H7 (cell line): ENCODE measurements at regions not wholly inside any gene's neighbourhood (a gene's known extent, or its start where the extent isn't known, plus 50 kb on each side); places are given as distances from the start of the nearest gene placed in this dataset.
"Not testable (repeated sequence)": the region's sequence is repeated elsewhere in the genome, so short reads cannot be mapped to it uniquely, and the experiment has no call there.

ENCODE experiments used
- DNase-seq: peaks from one replicate; pipeline ENCODE4 v3.0.0; 2012
- H3K27me3 ChIP-seq: 2 replicates; pipeline ENCODE4 v1.6.0; 2011; ENCODE audit warnings: mild to moderate bottlenecking, low read length; ENCODE audit not compliant: control insufficient read depth, insufficient read depth
- H3K36me3 ChIP-seq: replicated peaks from 2 replicates; pipeline ENCODE4 v1.5.1; 2011; ENCODE audit warnings: low read length; ENCODE audit not compliant: control insufficient read depth, insufficient read depth
- H3K4me3 ChIP-seq: 2 replicates; pipeline ENCODE4 v1.5.1; 2011; ENCODE audit warnings: low read depth, mild to moderate bottlenecking, control low read depth, low read length, moderate library complexity; ENCODE audit not compliant: insufficient read depth

GRCh38 chr3:176655404-176656094 is 541.7 kb downstream of the TBL1XR1 start:
- DNase-seq, result no peak
- Histone ChIP-seq H3K36me3 (no peaks in the 10 kb centered on the region), H3K27me3 (no peaks in the 10 kb centered on the region), H3K4me3 (no peak overlapping the region)

- DNase-seq, result no peak
- Histone ChIP-seq H3K4me3 (no peak overlapping the region), H3K27me3 (no peaks in the 10 kb centered on the region), H3K36me3 (no peaks in the 10 kb centered on the region)
Measured at GRCh38 chr3:176651622-176652021, 545.7 kb downstream of the TBL1XR1 start.

- Histone ChIP-seq H3K36me3 (no peaks in the 10 kb centered on the region), H3K27me3 (no peaks in the 10 kb centered on the region), H3K4me3 (no peak overlapping the region)
- no peak for DNase-seq
Measured at GRCh38 chr3:176650478-176650877, 546.8 kb downstream of the TBL1XR1 start.

- Histone ChIP-seq H3K36me3 (no peaks in the 10 kb centered on the region), H3K4me3 (no peak overlapping the region), H3K27me3 (no peaks in the 10 kb centered on the region)
- no peak for DNase-seq
Measured at GRCh38 chr3:176647987-176648386, 549.3 kb downstream of the TBL1XR1 start.

GRCh38 chr3:176633511-176633910 is 563.8 kb downstream of the TBL1XR1 start:
- DNase-seq, result peak; percentile 22
- Histone ChIP-seq H3K36me3 (no peaks in the 10 kb centered on the region), H3K4me3 (no peak overlapping the region)

GRCh38 chr3:176632925-176633324 is 564.4 kb downstream of the TBL1XR1 start:
- Histone ChIP-seq H3K36me3 (no peaks in the 10 kb centered on the region), H3K27me3 (no peaks in the 10 kb centered on the region), H3K4me3 (no peak overlapping the region)
- no peak for DNase-seq

More at GRCh38 chr3:176633511-176633910, 563.8 kb downstream of the TBL1XR1 start:
- no peaks in the 10 kb centered on the region for H3K27me3 ChIP-seq

GRCh38 chr3:176631165-176631564 is 566.1 kb downstream of the TBL1XR1 start:
- DNase-seq, result no peak
- H3K36me3 ChIP-seq, result no peaks in the 10 kb centered on the region
- H3K4me3 ChIP-seq, result no peak overlapping the region
- no peaks in the 10 kb centered on the region for H3K27me3 ChIP-seq

- no peaks in the 10 kb centered on the region for H3K27me3 ChIP-seq
- no peak for DNase-seq
- H3K36me3 ChIP-seq, result no peaks in the 10 kb centered on the region
- H3K4me3 ChIP-seq, result no peak overlapping the region
Measured at GRCh38 chr3:176628101-176628639, 569.1 kb downstream of the TBL1XR1 start.

GRCh38 chr3:176623468-176624150 is 573.7 kb downstream of the TBL1XR1 start:
- Histone ChIP-seq H3K4me3 (no peak overlapping the region), H3K27me3 (no peaks in the 10 kb centered on the region), H3K36me3 (no peaks in the 10 kb centered on the region)
- no peak for DNase-seq

GRCh38 chr3:176619833-176620232 is 577.4 kb downstream of the TBL1XR1 start:
- DNase-seq, result no peak
- H3K4me3 ChIP-seq, result no peak overlapping the region
- no peaks in the 10 kb centered on the region for H3K36me3 ChIP-seq
- no peaks in the 10 kb centered on the region for H3K27me3 ChIP-seq

- no peak for DNase-seq
- H3K27me3 ChIP-seq, result no peaks in the 10 kb centered on the region
- H3K36me3 ChIP-seq, result no peaks in the 10 kb centered on the region
- H3K4me3 ChIP-seq, result no peak overlapping the region
Measured at GRCh38 chr3:176615826-176616225, 581.5 kb downstream of the TBL1XR1 start.

GRCh38 chr3:176611703-176612102 is 585.6 kb downstream of the TBL1XR1 start:
- DNase-seq, result no peak
- Histone ChIP-seq H3K36me3 (no peaks in the 10 kb centered on the region), H3K27me3 (no peaks in the 10 kb centered on the region), H3K4me3 (no peak overlapping the region)

- Histone ChIP-seq H3K36me3 (no peaks in the 10 kb centered on the region), H3K4me3 (no peak overlapping the region), H3K27me3 (no peaks in the 10 kb centered on the region)
- DNase-seq, result no peak
Measured at GRCh38 chr3:176609361-176609760, 587.9 kb downstream of the TBL1XR1 start.

- H3K4me3 ChIP-seq, H3K36me3 ChIP-seq, H3K27me3 ChIP-seq, DNase-seq: not testable (repeated sequence)
Measured at GRCh38 chr3:176605553-176605952, 591.7 kb downstream of the TBL1XR1 start.

GRCh38 chr3:176595307-176595706 is 602.0 kb downstream of the TBL1XR1 start:
- no peak overlapping the region for H3K4me3 ChIP-seq
- no peaks in the 10 kb centered on the region for H3K27me3 ChIP-seq
- no peak for DNase-seq
- no peaks in the 10 kb centered on the region for H3K36me3 ChIP-seq
